ENCODE measurements at regions not wholly inside any gene's neighbourhood (a gene's known extent, or its start where the extent isn't known, plus 50 kb on each side); places are given as distances from the start of the nearest gene placed in this dataset.

DNA sequence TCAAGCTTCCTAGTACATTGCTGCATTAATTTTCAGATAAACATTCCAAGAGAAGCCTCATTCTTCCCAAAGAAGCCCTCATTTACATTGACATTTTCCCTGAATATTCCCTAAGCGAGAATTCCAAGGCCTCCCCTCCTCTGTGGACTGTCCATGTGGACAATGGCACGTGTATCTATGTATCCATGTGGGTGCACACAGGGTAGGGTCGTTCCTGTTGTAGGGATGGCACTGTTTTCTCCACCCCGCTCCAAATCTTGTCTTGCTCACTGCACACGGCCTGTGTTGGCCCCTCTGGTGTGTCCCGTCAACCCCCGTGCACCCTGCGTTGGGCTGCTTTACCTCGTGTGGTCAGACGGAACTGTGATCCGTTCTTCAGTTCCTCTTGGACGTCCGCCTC lies 104.7 kb upstream of the IRX2 start:
- TF ChIP-seq, protein P1, sequence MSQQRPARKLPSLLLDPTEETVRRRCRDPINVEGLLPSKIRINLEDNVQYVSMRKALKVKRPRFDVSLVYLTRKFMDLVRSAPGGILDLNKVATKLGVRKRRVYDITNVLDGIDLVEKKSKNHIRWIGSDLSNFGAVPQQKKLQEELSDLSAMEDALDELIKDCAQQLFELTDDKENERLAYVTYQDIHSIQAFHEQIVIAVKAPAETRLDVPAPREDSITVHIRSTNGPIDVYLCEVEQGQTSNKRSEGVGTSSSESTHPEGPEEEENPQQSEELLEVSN (IDR thresholded peaks at IDR 0.05): no peak
- TF ChIP-seq, protein P2, sequence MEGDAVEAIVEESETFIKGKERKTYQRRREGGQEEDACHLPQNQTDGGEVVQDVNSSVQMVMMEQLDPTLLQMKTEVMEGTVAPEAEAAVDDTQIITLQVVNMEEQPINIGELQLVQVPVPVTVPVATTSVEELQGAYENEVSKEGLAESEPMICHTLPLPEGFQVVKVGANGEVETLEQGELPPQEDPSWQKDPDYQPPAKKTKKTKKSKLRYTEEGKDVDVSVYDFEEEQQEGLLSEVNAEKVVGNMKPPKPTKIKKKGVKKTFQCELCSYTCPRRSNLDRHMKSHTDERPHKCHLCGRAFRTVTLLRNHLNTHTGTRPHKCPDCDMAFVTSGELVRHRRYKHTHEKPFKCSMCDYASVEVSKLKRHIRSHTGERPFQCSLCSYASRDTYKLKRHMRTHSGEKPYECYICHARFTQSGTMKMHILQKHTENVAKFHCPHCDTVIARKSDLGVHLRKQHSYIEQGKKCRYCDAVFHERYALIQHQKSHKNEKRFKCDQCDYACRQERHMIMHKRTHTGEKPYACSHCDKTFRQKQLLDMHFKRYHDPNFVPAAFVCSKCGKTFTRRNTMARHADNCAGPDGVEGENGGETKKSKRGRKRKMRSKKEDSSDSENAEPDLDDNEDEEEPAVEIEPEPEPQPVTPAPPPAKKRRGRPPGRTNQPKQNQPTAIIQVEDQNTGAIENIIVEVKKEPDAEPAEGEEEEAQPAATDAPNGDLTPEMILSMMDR (IDR thresholded peaks at IDR 0.05; ENCODE audit: control extremely low read depth in 1 of 3, insufficient read depth in 1 of 3, low read depth in 1 of 3, low read length in 3 of 3): no peak
- TF ChIP-seq CBX5 (IDR thresholded peaks at IDR 0.05; ENCODE audit: low read depth, low read length): no peak
- TF ChIP-seq MAFK (IDR thresholded peaks at IDR 0.05; ENCODE audit: low read depth, low read length): no peak
- no peak for TF ChIP-seq EZH2 (IDR thresholded peaks at IDR 0.05; ENCODE audit: low read depth, low read length, severe bottlenecking)
- TF ChIP-seq POLR2A (IDR thresholded peaks at IDR 0.05; ENCODE audit: control extremely low read depth in 1 of 2, low read depth in 2 of 2, low read length in 2 of 2): no peak
- TF ChIP-seq TCF12 (IDR thresholded peaks at IDR 0.05; ENCODE audit: low read depth, low read length): no peak
- TF ChIP-seq SUZ12 (IDR thresholded peaks at IDR 0.05; ENCODE audit: low read length): no peak
- TF ChIP-seq POLR2AphosphoS5 (IDR thresholded peaks at IDR 0.05; ENCODE audit: low read depth, low read length): no peak
- TF ChIP-seq SRF (IDR thresholded peaks at IDR 0.05; ENCODE audit: low read depth, low read length): no peak
- TF ChIP-seq RAD21 (IDR thresholded peaks at IDR 0.05 in 1 of 2, conservative IDR thresholded peaks at IDR 0.05 in 1 of 2; ENCODE audit: low read depth in 2 of 2, low read length in 2 of 2): no peak
- TF ChIP-seq JUN (IDR thresholded peaks at IDR 0.05; ENCODE audit: low read depth, low read length): no peak
